ENCODE measurements at regions not wholly inside any gene's neighbourhood (a gene's known extent, or its start where the extent isn't known, plus 50 kb on each side); places are given as distances from the start of the nearest gene placed in this dataset.

DNA sequence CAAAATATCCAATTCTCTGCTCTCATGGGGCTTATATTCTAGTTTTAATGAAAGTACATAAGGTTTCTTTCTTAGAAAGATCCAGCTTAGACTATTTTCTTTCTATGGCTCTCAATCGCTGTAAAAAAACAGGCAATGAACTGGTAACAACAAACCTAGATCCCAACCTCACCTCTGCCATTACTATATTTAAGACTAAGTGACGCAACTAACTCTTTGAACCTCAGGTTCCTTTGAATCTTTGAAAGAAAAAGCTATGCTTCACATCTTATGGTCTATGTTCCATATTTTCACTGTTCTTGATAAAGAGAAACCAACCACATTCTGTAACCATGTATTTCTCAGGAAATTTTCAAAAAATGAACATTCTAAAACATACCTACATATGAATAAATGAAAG, 88.5 kb downstream of the ELAPOR2 start:
- no peak for TF ChIP-seq POLR2A (IDR thresholded peaks at IDR 0.05)
- no peak for TF ChIP-seq CTCF (IDR thresholded peaks at IDR 0.05)
- WGBS, 2 donors: 93 to 100% methylated on average over 2 of the region's 2 CpGs
- no peaks in the 10 kb centered on the region for H3K27me3 ChIP-seq
- H3K36me3 ChIP-seq: no peaks in the 10 kb centered on the region
- no peak for DNase-seq
- no peaks in the 10 kb centered on the region for H3K9me3 ChIP-seq
- intact Hi-C loops (cut with DNase I): no loop called here
- no peaks in the 10 kb centered on the region for H3K4me1 ChIP-seq
- no peak overlapping the region for H3K27ac ChIP-seq
- H3K4me3 ChIP-seq: no peak overlapping the region

- intact Hi-C loops (cut with DNase I): no loop called here
- no peak for TF ChIP-seq POLR2A (IDR thresholded peaks at IDR 0.05)
- no peak for TF ChIP-seq CTCF (IDR thresholded peaks at IDR 0.05)
- H3K27me3 ChIP-seq: no peaks in the 10 kb centered on the region
- no peaks in the 10 kb centered on the region for H3K9me3 ChIP-seq
- H3K4me1 ChIP-seq: no peaks in the 10 kb centered on the region
- no peak overlapping the region for H3K4me3 ChIP-seq
- WGBS, 2 donors: 5 to 58% methylated on average over 1 of the region's 1 CpG
- no peaks in the 10 kb centered on the region for H3K36me3 ChIP-seq
- DNase-seq: no peak
- H3K27ac ChIP-seq: no peak overlapping the region
Observed at GRCh38 chr7:86970547-86970946, 88.9 kb downstream of the ELAPOR2 start.

- intact Hi-C loops (cut with DNase I): no loop called here
- no peaks in the 10 kb centered on the region for H3K4me1 ChIP-seq
- H3K36me3 ChIP-seq: no peaks in the 10 kb centered on the region
- no peaks in the 10 kb centered on the region for H3K27me3 ChIP-seq
- H3K4me3 ChIP-seq: no peak overlapping the region
- WGBS, 2 donors: 68 to 91% methylated on average over 1 of the region's 1 CpG
- no peak overlapping the region for H3K27ac ChIP-seq
- no peaks in the 10 kb centered on the region for H3K9me3 ChIP-seq
- no peak for DNase-seq
- no peak for TF ChIP-seq CTCF (IDR thresholded peaks at IDR 0.05)
- TF ChIP-seq POLR2A (IDR thresholded peaks at IDR 0.05): no peak
Observed at GRCh38 chr7:86969865-86970264, 89.6 kb downstream of the ELAPOR2 start.

- no peaks in the 10 kb centered on the region for H3K4me1 ChIP-seq
- TF ChIP-seq POLR2A (IDR thresholded peaks at IDR 0.05) (no peak), CTCF (IDR thresholded peaks at IDR 0.05) (no peak)
- intact Hi-C loops (cut with DNase I): no loop called here
- H3K27me3 ChIP-seq: no peaks in the 10 kb centered on the region
- H3K9me3 ChIP-seq: no peaks in the 10 kb centered on the region
- H3K4me3 ChIP-seq: no peak overlapping the region
- DNase-seq: no peak
- no peaks in the 10 kb centered on the region for H3K36me3 ChIP-seq
- no peak overlapping the region for H3K27ac ChIP-seq
Observed at GRCh38 chr7:86968618-86969017, 90.8 kb downstream of the ELAPOR2 start.

DNA sequence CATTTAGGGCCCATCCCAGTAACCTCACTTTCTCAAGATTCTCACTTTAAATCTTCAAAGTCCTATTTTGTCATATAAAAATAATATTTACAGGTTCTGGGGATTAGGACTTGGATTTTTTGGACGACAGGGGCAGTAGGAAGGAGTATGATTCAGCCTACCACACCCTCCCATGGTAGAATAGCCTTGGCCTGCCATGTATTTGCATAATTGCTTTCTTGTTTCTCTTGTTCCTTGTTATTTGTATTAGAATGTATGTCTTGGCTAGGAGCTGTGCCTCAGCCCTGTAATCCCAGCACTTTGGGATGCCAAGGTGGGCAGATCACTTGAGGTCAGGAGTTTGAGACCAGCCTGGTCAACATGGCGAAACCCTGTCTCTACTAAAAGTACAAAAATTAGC, 92.5 kb downstream of the ELAPOR2 start:
- intact Hi-C loops (cut with DNase I): no loop called here

More for the DNA sequence above, 92.5 kb downstream of the ELAPOR2 start:
- no peaks in the 10 kb centered on the region for H3K9me3 ChIP-seq
- H3K4me3 ChIP-seq: no peak overlapping the region
- WGBS, 2 donors: 55 to 65% methylated on average over 2 of the region's 2 CpGs
- no peak overlapping the region for H3K27ac ChIP-seq
- TF ChIP-seq POLR2A (IDR thresholded peaks at IDR 0.05) (no peak), CTCF (IDR thresholded peaks at IDR 0.05) (no peak)
- H3K36me3 ChIP-seq: no peaks in the 10 kb centered on the region
- H3K27me3 ChIP-seq: no peaks in the 10 kb centered on the region
- no peak for DNase-seq
- H3K4me1 ChIP-seq: no peaks in the 10 kb centered on the region

All from esophagus squamous epithelium (tissue), 5 donors.